K562 (cell line): ENCODE measurements at regions not wholly inside any gene's neighbourhood (a gene's known extent, or its start where the extent isn't known, plus 50 kb on each side); places are given as distances from the start of the nearest gene placed in this dataset.

Experiments used
- ATAC-seq: fragments of 200-7000 bp; cut with Tn5 transposase; 3 replicates; pipeline ENCODE4 v1.9.1; 2020; ENCODE audit warnings: moderate library complexity
- BruUV-seq: library from RNA; stranded (reverse); fragments of 400-500 nt; replicated peaks from 2 replicates; lab custom pipeline; 2021; lab: Mats Ljungman, UMichigan
- CTCF ChIA-PET: fragments of 300-600 bp; formaldehyde crosslinking; extraction: SDS; loops from one replicate; lab custom pipeline; 2021; ENCODE audit warnings: low intra/inter-chr PET ratio; lab: Yijun Ruan, JAX
- POLR2A ChIA-PET: fragments of 300-600, 350-650 bp; sonication (Branson Sonifier 250); formaldehyde crosslinking; extraction: SDS; loops from one replicate; lab custom pipeline; 2021; ENCODE audit warnings: antibody characterized with exemption, inconsistent platforms; lab: Yijun Ruan, JAX
- DNase-seq, 4 experiments: peaks; one replicate each; pipeline versions ENCODE4 v3.0.0 to v3.0.0-alpha.2; 2011 to 2018; ENCODE audit warnings: low spot score in 3 of 4, mixed read lengths in 3 of 4; ENCODE audit errors: extremely low read depth in 1 of 4
- FAIRE-seq: peaks from 2 replicates; lab custom pipeline; 2011; peaks lifted over from hg19 to GRCh38; lab: Jason Lieb, UNC
- H2AFZ ChIP-seq: 2 replicates; pipeline ENCODE4 v1.6.0; 2011; ENCODE audit warnings: low read depth, low read length, control low read depth, inconsistent platforms
- H3K27ac ChIP-seq: fragments of 200-600 bp; 3 replicates; pipeline ENCODE4 v1.8.0; 2011; ENCODE audit warnings: low read depth, mild to moderate bottlenecking, control low read depth, inconsistent platforms, low read length, moderate library complexity, mixed read lengths; ENCODE audit errors: extremely low read depth
- H3K27me3 ChIP-seq, 2 experiments: fragments of 300-600 bp in 1 of 2; 2 replicates in 1 of 2; 3 replicates in 1 of 2; pipeline versions ENCODE4 v1.6.0 to v1.8.0; 2011; ENCODE audit warnings: inconsistent platforms in 2 of 2, low read length in 2 of 2, mild to moderate bottlenecking in 1 of 2, mixed read lengths in 1 of 2, moderate library complexity in 1 of 2; ENCODE audit not compliant: control insufficient read depth in 2 of 2, insufficient read depth in 2 of 2
- H3K36me3 ChIP-seq: fragments of 300-600 bp; 3 replicates; pipeline ENCODE4 v1.8.0; 2011; ENCODE audit warnings: mild to moderate bottlenecking, low read length, inconsistent platforms; ENCODE audit not compliant: control insufficient read depth, insufficient read depth
- H3K4me1 ChIP-seq, 2 experiments: fragments of 200-600 bp in 1 of 2; replicated peaks in 1 of 2; 2 replicates in 1 of 2; 3 replicates in 1 of 2; pipeline versions ENCODE4 v1.5.1 to v1.8.0; 2011; ENCODE audit warnings: inconsistent platforms in 2 of 2, low read length in 2 of 2, mild to moderate bottlenecking in 1 of 2, mixed read lengths in 1 of 2, moderate library complexity in 1 of 2; ENCODE audit not compliant: control insufficient read depth in 2 of 2, insufficient read depth in 2 of 2
- H3K4me2 ChIP-seq: 2 replicates; pipeline ENCODE4 v1.6.1; 2011; ENCODE audit warnings: low read length, control low read depth, inconsistent platforms, mixed read lengths; ENCODE audit not compliant: insufficient read depth
- H3K4me3 ChIP-seq: fragments of 200-600 bp; sonication (generic), shearing (Covaris generic); 2 replicates; pipeline ENCODE4 v1.5.1; 2016; ENCODE audit warnings: control low read depth, inconsistent platforms
- H3K79me2 ChIP-seq: fragments of 200-600 bp; 3 replicates; pipeline ENCODE4 v1.8.0; 2011; ENCODE audit warnings: low read length, inconsistent platforms; ENCODE audit not compliant: control insufficient read depth, insufficient read depth
- H3K9ac ChIP-seq, 2 experiments: 2 replicates each; pipeline versions ENCODE4 v1.6.0 to v1.6.1; 2011; ENCODE audit warnings: low read depth in 2 of 2, low read length in 2 of 2, control low read depth in 1 of 2, inconsistent platforms in 1 of 2, mild to moderate bottlenecking in 1 of 2, mixed read lengths in 1 of 2; ENCODE audit not compliant: insufficient read depth in 1 of 2
- H3K9me1 ChIP-seq: one replicate; pipeline ENCODE4 v1.6.0; 2011; ENCODE audit warnings: inconsistent platforms, mild to moderate bottlenecking, low read length, moderate library complexity; ENCODE audit not compliant: control insufficient read depth, insufficient read depth
- H3K9me3 ChIP-seq: replicated peaks from 2 replicates; pipeline ENCODE4 v1.5.1; 2011; ENCODE audit warnings: low read depth, low read length, inconsistent platforms; ENCODE audit not compliant: control insufficient read depth, insufficient read depth
- H4K20me1 ChIP-seq: replicated peaks from 2 replicates; pipeline ENCODE4 v1.6.1; 2011; ENCODE audit warnings: low read length, inconsistent platforms, mixed read lengths; ENCODE audit not compliant: control insufficient read depth, insufficient read depth
- ARHGAP35 ChIP-seq: fragments of 450-650 bp; IDR thresholded peaks from 2 replicates; pipeline ENCODE4 v1.6.1; 2018; ENCODE audit not compliant: partially characterized antibody
- BCL6 ChIP-seq: fragments of 250-450 bp; sonication (Bioruptor Pico); IDR thresholded peaks from 2 replicates; pipeline ENCODE4 v1.4.0; 2020
- KAT2B ChIP-seq: IDR thresholded peaks from one replicate; pipeline ENCODE4 v1.6.1; 2012; ENCODE audit warnings: low read depth, mild to moderate bottlenecking, control low read depth, inconsistent platforms, low read length, moderate library complexity
- L3MBTL2 ChIP-seq: fragments of 450-650 bp; IDR thresholded peaks from 2 replicates; pipeline ENCODE4 v1.6.1; 2016; ENCODE audit warnings: mild to moderate bottlenecking, moderate library complexity
- POLR3G ChIP-seq: IDR thresholded peaks from 2 replicates; pipeline ENCODE4 v1.6.1; 2011; ENCODE audit not compliant: insufficient read length, insufficient replicate concordance; ENCODE audit errors: extremely low read depth
- SAFB2 ChIP-seq: fragments of 200-400 bp; formaldehyde crosslinking; IDR thresholded peaks from 2 replicates; pipeline ENCODE4 v1.6.1; 2018; ENCODE audit warnings: borderline replicate concordance, low read length, low read depth, moderate library complexity; ENCODE audit not compliant: severe bottlenecking
- TCF7 ChIP-seq: sonication (generic); IDR thresholded peaks from 2 replicates; pipeline ENCODE4 v1.6.1; 2016; ENCODE audit warnings: antibody characterized with exemption, borderline replicate concordance
- TEAD2 ChIP-seq: fragments of 450-650 bp; IDR thresholded peaks from 2 replicates; pipeline ENCODE4 v1.6.1; 2016; ENCODE audit warnings: missing genetic modification characterization, control low read depth, missing compliant biosample characterization
- TFAM ChIP-seq: fragments of 250-450 bp; sonication (Bioruptor Pico); conservative IDR thresholded peaks from 2 replicates; pipeline ENCODE4 v1.5.0; 2021; ENCODE audit warnings: mild to moderate bottlenecking, moderate library complexity
- TSC22D4 ChIP-seq: fragments of 450-650 bp; IDR thresholded peaks from 2 replicates; pipeline ENCODE4 v1.6.1; 2016; ENCODE audit warnings: missing genetic modification characterization, missing biosample characterization, control low read depth
- ZNF232 ChIP-seq: sonication (generic); formaldehyde crosslinking; IDR thresholded peaks from 2 replicates; pipeline ENCODE4 v1.8.0; 2022; ENCODE audit warnings: mild to moderate bottlenecking, missing genetic modification reagents
- ZNF282 ChIP-seq: sonication (generic); formaldehyde crosslinking; IDR thresholded peaks from 2 replicates; pipeline ENCODE4 v1.8.1; 2023; ENCODE audit warnings: missing genetic modification reagents
- ZNF586 ChIP-seq: fragments of 450-650 bp; formaldehyde crosslinking; conservative IDR thresholded peaks from 2 replicates; pipeline ENCODE4 v1.4.0; 2020; ENCODE audit warnings: mild to moderate bottlenecking, moderate library complexity
- WGBS: fragments of 100-300 bp; shearing (Covaris generic); methylation state at CpG from one replicate; pipeline ENCODE4 v1.1.6; 2016; ENCODE audit warnings: low coverage, mixed read lengths; ENCODE audit not compliant: insufficient coverage; ENCODE audit errors: missing lambda C conversion rate; 5-methylcytosine and 5-hydroxymethylcytosine counted together
- in situ Hi-C: fragments of 300-500 bp; cut with MboI; formaldehyde crosslinking; loops from 4 replicates; pipeline ENCODE4 v1.15.0; 2018; ENCODE audit warnings: inconsistent platforms, mixed read lengths
- intact Hi-C: fragments of 100-400 bp; cut with micrococcal nuclease; formaldehyde crosslinking; loops from 2 replicates; pipeline ENCODE4 v1.14.2; 2022
- TF ChIP-seq, protein P1 (sequence below): fragments of 250-450 bp; sonication (Bioruptor Pico); IDR thresholded peaks from 2 replicates; pipeline ENCODE4 v1.8.0; 2021; ENCODE audit warnings: borderline replicate concordance, mild to moderate bottlenecking, moderate library complexity; ENCODE audit not compliant: poor library complexity, severe bottlenecking
- TF ChIP-seq, protein P2 (sequence below): IDR thresholded peaks from 2 replicates; pipeline ENCODE4 v1.6.1; 2016; ENCODE audit warnings: missing genetic modification characterization, missing compliant biosample characterization
- TF ChIP-seq, protein P3 (sequence below): fragments of 450-650 bp; formaldehyde crosslinking; IDR thresholded peaks from 2 replicates; pipeline ENCODE4 v1.4.0; 2020; ENCODE audit warnings: mild to moderate bottlenecking, mixed read lengths
- TF ChIP-seq, protein P4 (sequence below): fragments of 250-450 bp; sonication (Bioruptor Pico); IDR thresholded peaks from 2 replicates; pipeline ENCODE4 v1.5.0; 2021; ENCODE audit warnings: mild to moderate bottlenecking, moderate library complexity

DNA sequence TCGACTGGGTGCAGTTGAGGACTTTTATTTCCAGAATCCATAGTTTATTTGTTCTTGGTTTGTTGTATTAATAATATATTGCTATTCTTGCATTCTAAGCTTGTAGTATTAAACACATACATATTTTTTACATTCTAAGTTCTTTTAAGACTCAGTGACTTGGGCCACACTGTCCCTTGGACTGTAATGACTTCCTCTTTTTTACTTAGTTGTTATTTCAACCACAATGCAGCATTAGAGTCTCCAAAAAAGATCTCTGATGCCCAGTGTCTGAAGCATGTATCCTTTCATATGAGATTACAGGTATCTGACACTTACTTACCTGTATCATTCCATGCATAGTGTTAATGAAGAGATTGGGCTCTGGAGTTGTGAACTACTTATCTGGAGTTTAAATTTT lies 864.9 kb upstream of the PCDH20 start:
- Histone ChIP-seq H3K36me3 (no peaks in the 10 kb centered on the region), H2AFZ (no peak overlapping the region), H3K4me1 (no peaks in the 10 kb centered on the region), H3K9ac (no peak overlapping the region), H3K9me3 (no peaks in the 10 kb centered on the region), H3K27ac (no peak overlapping the region), H3K79me2 (no peaks in the 10 kb centered on the region), H3K27me3 (no peaks in the 10 kb centered on the region), H4K20me1 (no peaks in the 10 kb centered on the region), H3K9me1 (no peaks in the 10 kb centered on the region), H3K4me3 (no peak overlapping the region), H3K4me2 (no peak overlapping the region)
- no peak for DNase-seq
- no peak for ATAC-seq
- no TSS peak for BruUV-seq
- ChIA-PET POLR2A (no interaction called here), CTCF (no interaction called here)
- in situ Hi-C loops, result no loop called here
- WGBS, result 7% methylated on average over 1 of the region's 1 CpG
- intact Hi-C loops, result no loop called here
- no peak for FAIRE-seq
- TF ChIP-seq ARHGAP35 (no peak), TEAD2 (tag) (no peak), ZNF282 (CRISPR knock-in tag) (no peak), ZNF232 (CRISPR knock-in tag) (no peak), SAFB2 (no peak), BCL6 (CRISPR knock-in tag) (no peak), TFAM (CRISPR knock-in tag) (no peak), L3MBTL2 (no peak), TCF7 (no peak), POLR3G (no peak), KAT2B (no peak), TSC22D4 (no peak), ZNF586 (CRISPR knock-in tag) (no peak)
- TF ChIP-seq, protein P1, sequence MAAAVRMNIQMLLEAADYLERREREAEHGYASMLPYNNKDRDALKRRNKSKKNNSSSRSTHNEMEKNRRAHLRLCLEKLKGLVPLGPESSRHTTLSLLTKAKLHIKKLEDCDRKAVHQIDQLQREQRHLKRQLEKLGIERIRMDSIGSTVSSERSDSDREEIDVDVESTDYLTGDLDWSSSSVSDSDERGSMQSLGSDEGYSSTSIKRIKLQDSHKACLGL, result no peak
- TF ChIP-seq, protein P2, sequence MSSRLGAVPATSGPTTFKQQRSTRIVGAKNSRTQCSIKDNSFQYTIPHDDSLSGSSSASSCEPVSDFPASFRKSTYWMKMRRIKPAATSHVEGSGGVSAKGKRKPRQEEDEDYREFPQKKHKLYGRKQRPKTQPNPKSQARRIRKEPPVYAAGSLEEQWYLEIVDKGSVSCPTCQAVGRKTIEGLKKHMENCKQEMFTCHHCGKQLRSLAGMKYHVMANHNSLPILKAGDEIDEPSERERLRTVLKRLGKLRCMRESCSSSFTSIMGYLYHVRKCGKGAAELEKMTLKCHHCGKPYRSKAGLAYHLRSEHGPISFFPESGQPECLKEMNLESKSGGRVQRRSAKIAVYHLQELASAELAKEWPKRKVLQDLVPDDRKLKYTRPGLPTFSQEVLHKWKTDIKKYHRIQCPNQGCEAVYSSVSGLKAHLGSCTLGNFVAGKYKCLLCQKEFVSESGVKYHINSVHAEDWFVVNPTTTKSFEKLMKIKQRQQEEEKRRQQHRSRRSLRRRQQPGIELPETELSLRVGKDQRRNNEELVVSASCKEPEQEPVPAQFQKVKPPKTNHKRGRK (tag), result no peak
- TF ChIP-seq, protein P3, sequence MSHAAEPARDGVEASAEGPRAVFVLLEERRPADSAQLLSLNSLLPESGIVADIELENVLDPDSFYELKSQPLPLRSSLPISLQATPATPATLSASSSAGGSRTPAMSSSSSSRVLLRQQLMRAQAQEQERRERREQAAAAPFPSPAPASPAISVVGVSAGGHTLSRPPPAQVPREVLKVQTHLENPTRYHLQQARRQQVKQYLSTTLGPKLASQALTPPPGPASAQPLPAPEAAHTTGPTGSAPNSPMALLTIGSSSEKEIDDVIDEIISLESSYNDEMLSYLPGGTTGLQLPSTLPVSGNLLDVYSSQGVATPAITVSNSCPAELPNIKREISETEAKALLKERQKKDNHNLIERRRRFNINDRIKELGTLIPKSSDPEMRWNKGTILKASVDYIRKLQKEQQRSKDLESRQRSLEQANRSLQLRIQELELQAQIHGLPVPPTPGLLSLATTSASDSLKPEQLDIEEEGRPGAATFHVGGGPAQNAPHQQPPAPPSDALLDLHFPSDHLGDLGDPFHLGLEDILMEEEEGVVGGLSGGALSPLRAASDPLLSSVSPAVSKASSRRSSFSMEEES (CRISPR knock-in tag), result no peak
- TF ChIP-seq, protein P4, sequence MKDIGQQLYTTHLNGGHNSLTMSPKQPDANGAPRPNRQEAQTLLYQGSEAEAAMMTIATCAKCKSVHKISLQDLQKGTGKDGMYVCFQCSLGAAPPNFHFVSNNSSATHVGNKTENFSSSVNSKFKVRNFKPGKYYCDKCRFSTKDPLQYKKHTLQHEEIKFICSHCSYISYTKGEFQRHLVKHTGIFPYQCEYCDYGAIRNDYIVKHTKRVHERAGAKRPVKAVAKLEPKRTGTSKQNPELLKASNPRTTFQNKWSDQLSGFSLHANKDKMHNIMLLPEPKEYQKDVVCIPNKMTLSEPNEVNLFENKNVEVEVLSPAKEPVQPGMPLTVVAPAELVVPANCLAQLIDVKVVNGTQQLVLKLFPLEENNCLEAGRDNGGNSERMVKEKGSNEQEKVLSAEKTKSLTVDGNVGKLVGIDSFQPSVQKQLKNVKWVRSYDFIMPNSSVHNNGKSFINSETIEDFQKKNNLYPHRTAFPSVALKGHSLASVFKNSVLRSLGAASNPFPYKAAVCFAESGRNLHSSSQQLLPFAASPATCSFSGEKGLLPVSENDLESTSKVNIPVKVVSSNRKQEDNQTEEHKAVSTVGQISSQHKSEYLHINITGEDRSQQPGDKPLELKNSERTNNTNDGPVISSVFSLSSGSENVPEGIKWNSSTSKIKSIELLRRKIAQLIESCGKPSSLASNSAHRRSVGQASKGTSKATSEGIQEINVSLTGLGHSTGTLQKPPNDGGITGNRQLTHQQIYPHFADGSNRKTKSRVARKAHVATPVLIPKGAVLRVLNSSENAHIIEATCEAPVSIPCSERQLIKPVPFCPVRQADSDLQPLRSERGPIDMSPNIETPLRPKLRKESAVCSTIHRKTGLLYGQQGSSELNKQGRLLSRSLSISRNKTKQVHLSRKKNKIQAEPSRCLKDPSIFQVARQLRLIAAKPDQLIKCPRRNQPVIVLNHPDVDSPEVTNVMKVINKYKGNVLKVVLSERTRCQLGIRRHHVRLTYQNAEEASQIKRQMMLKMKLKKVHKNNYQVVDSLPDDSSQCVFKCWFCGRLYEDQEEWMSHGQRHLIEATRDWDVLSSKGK (CRISPR knock-in tag), result no peak
